NCI-H524 (cell line): ENCODE measurements at regions not wholly inside any gene's neighbourhood (a gene's known extent, or its start where the extent isn't known, plus 50 kb on each side); places are given as distances from the start of the nearest gene placed in this dataset.
"Not testable (repeated sequence)": the region's sequence is repeated elsewhere in the genome, so short reads cannot be mapped to it uniquely, and the experiment has no call there.

ENCODE experiments used
- DNase-seq, 2 experiments: peaks; one replicate each; lab custom pipeline; 2025; lab: John Stamatoyannopoulos, UW

DNA sequence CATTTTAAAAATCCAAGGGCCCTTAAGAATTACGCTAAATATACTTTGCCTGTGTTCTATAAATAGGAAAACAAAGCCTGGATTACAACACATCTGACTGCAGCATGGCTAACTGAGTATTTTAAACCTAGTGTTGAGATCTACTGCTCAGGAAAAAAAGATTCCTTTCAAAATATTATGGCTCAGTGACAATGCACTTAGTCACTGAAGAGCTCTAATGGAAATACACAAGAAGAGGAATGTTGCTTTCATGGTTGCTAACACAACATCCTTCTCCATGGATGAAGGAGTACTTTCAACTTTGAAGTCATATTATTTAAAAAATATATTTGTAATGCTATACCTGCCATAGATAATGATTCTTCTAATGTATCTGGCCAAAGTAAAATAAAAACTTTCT lies 248.3 kb upstream of the NEGR1 start:
- DNase-seq: no peak

DNA sequence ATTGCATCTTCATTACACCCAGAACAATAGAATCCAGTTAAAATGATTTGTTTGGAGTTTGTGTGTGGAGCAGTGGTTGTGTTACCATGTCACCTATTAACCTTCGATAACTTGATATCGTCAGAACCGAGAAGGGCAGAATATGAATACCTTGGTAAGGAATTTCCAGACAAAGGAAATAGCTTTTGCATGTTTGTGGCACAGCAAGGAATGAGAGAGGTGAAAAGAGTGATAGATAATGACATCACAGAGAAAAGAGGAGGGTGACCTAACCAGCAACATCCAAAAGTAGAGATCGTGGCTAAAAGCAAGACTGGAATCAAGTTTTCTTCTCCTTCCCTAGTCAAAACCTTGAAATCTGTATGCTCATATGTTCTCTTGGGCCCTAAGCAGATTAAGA lies 244.6 kb upstream of the NEGR1 start:
- peak in 1 of 2 experiments; percentile 17 for DNase-seq

DNA sequence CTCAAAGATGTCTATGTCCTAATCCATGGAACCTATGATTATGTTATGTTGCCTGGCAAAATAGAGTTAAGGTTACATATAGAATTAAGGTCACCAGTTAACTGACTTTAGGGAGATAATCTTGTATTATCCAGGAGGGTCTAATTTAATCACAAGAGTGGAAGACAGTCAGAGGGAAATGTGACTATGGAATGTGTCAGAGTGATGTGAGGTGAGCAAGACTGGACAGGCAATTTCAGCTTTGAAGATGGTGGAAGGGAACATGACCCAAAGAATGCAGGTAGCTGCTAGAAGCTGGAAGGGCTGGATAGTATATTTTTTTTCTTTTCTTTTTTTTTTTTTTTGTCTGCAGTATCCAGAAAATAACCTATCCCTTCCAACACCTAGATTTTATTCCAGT lies 241.7 kb upstream of the NEGR1 start:
- DNase-seq: no peak

DNA sequence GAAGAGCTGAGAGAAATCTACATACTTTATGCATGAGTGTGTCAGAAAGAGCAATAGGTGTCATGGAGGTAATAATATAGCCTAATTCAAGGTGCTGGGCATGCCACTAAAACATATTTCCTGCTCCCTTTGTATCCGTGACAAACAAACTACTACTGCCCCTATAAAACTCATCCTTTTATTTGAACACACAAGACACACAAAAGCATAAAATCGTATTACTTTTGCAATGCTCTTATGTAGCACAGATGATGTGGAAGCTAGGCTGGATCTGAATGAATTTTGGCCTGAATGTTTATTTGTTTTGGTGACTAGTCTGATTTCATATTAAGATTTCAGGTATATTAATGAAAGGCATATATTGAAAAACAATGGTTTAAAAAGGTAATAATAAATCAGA lies 239.3 kb upstream of the NEGR1 start:
- DNase-seq: no peak

DNA sequence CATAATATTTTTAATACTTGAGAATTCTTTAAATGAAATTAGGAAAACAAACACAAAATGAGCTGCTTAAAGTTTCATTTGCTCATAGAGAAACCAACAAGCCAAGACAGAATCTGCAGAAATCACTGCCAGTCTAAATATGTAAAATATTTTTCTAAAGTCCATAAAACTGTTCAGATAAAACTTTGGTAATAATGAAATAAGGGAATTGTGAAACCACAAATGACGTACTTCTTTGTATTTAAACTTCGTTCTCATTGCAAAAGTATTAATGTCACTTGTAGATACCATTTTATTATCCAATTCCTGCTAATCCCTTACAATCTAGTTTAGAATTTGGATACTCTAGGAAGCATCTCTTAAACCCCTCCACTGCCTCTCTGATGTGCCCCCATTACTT lies 234.5 kb upstream of the NEGR1 start:
- no peak for DNase-seq

DNA sequence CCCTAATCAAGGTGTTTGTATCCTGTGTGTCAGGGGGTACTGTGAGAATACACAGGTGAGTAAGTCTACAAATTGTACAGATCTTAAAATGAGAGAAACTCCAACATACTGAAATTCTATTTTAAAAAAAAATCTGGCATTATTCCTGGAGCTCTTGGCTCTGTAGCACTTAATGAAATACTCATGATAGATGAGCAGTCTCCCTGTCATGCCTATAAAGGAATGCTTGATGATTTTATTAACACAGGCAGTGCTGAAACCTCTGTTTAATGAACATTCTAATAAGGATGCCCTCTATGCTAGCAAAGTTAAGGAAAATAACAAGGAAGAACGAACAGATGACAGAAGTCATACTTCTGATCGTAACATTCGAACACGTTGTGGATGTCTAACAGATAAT lies 233.9 kb upstream of the NEGR1 start:
- no peak for DNase-seq

DNA sequence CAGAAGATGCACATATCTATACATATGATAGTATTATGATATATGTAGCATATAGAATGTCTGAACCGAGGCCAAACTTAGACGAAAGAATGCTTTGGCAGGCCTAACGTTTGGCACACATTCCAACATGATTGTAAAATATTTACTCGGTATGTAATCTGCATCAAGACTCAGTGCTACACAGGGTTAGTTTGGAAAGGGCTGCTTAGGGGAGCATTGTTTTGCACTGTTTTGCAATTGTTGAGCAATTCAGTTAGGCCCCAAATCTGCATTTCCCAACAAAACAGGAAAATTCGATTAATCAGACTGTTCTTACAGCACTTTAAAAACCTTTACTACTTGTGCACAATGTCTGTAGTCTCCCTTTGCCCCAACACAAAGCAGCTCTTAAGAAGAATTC lies 216.0 kb upstream of the NEGR1 start:
- no peak for DNase-seq

DNA sequence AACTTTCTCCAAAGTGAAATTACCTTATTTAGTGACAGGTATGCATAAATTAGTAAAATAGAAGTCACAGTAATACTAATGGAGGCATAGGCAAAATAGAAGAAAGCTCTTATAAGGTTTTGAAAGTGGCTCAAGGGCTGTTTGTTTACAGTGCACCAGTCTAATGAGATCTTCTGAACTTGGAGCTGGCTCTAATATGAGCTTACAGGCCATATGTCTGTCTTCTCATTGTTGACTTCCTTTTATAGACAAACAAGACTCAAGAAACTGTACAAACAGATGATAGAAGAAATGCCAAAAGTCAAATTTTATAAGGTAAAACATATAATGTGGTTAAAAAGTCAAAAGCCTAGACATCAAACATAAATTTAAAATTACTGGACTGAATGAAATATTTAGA lies 207.5 kb upstream of the NEGR1 start:
- DNase-seq: no peak

DNA sequence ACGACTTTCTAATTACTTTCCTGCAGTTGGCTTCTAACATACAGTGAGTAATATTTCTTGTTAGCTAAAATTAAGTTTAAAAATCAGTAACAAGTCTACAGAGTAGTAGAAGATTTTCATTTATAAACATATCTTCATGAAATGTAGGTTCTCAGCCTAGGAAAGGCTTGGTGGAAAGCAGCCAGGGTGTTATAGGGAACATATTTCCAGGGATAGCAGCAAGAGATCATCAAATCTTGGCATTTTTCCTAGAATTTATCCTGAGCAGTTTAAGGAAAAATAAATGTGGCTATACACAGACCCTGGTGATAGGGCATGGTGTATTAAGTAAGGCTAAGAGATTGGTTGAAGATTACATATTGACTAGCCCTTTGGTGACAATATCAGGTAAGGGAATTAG lies 203.5 kb upstream of the NEGR1 start:
- no peak for DNase-seq

DNA sequence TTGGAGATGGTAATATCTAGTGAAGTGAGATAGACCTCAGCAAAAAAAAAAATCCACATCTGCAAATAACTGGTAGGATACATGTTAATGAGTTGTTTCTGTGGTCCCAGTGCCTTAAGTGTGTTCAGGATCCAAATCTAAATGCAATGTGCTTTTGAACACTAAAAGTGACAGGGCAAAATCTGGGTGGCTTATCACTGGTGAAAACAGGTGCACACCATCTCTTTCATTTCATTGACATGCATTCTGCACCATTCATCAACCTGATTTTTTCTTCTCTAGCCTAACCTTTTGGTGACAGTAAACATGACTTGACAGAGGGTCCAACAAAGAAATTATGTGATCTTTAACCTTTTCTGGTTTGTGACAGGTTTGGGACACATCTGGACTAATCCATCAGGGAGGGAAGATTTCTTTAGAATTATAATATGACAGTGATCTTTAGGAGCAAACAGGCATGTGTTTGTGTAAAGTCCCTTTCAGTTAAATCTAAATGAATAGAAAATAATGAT lies 201.6 kb upstream of the NEGR1 start:
- DNase-seq: no peak

DNA sequence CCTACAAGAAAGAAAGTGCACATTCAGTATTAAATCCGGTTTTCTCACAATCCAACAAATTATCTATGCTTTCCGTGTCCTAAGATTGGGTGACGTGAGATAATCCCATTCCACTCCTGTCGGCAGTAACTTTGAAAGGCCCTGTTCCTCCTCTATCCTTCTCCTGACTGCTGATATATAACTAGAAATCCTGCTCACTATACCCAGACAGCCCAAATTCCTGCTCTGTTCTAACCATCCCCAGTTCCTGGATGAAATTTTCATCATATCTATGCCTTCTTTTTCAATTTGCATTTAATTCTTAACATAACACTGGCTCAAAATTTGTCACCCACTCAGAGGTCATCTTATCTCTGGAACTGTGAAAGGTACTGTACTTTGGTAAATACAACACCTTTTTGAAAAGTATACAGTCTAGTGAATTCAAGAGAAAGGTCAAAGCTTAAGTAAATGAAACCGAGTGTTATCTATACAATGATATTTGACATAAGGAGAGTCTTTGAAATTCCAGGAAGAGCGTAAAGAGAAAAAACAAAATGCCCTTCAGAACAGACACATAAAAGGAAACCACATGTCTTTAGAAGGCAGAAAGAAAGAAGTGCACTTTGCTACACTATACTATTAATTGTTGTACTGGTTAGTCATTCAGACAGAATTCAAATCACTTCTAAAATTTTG lies 200.5 kb upstream of the NEGR1 start:
- DNase-seq: no peak

DNA sequence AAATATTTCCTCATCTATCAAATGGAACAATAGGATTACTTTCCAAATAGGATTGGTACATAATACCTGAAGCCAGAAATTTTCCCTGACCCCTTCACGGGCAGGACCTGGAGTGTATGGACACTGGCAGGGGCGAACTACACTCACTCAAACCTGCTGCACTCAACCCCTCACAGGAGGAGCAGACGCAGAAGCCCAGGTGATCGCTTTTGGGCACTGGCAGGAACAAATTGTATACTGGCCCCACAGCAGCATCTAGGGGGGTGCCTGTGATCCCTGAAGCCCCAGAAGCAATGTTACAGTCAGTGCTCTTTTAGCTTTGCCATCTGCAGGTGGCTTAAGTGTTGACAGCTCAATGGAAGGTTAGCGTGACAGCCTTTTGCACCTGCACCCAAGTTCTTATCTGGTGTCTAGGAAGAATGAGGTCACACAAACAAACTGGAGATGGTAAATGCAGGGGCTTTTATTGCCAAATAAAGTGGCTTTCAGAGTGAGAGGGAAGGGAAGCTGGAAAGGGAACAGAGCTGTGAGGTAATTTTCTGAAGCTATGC lies 199.2 kb upstream of the NEGR1 start:
- DNase-seq: no peak

DNA sequence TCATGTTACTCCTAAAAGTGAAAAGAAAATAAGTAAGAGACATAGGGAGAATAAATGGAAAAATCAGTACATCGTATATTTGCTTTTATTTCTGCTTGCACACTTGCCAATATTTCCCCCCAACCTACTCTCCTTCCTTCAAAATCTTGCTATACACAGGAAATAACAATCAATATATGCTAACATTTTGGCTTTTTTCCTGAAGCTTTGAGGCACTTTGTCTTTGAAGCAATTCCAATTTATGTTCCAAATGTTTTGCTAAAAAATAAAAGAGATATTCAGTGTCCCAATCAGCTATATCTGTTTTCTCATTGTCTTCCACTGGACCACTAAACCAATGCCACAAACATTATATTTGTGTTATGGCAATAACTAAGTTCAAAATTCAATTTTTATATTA lies 184.0 kb upstream of the NEGR1 start:
- DNase-seq: no peak

DNA sequence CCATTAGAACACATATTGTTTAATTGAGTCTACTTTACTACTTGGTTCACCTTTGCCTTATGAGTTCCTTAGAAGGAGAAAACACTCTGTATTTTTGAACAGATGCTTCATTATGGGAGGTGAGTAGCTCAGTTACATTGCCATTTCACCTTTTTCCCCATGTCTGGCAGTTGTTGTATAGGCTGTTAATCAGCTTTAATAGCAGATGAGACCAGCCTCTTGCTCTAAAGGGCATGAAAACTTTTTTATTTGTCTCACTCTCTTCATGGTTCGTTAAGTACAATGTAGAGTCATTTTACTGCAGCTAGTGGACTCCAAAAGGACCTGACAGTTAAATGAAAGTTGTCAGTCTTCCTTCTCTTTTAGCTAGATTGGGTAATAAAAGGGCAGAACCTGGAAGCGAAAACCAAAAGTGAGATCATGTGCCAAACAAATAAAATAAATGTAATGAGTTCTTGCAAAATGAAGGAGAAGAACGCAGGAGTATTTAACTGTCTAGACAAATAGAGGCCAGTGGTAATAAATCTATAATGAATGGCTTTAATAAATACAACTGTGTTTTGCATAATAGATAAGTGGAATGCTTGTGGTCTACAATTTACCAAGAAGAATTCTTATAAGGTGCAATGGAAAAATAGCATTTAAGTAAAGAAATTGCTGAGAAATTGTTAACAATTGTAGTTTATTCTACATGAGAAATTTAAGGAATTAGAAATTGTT lies 180.0 kb upstream of the NEGR1 start:
- DNase-seq: no peak

DNA sequence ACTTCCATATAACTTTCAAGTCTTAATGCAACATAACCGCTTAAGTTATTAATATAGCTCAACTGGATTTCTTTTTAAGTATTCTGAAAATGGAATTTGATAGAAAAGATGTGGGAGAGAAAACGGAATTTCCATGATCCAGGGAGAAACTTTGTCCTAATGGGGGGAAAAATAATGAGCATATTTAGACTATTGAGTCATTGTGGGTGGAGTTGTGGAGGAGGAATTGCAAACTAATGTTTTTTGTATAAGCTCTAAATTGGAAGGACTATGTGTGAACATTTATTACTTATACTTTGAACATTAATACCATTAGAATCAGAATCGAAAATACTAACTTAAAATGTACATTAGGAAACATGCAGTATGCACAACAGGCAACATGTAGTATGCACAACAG lies 159.9 kb upstream of the NEGR1 start:
- DNase-seq: no peak

DNA sequence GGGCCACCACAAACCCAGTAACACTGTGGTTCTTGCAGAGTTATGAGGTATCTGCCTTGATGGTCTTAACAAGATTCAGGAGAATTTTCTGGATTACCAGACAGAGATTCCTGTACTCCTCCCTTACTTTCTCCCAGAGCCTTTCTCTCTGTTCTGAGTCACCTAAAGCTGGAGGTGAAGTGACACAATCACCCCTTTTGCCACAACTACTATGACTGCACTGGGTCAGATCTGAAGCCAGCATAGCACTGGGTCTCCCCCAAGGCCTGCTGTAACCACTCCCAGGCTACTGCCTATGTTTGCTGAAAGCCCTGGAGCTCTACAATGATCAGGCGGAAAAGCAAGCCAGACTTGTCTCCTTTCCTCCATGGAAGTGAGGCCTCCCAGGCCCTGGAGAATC lies 156.7 kb upstream of the NEGR1 start:
- no peak for DNase-seq

DNA sequence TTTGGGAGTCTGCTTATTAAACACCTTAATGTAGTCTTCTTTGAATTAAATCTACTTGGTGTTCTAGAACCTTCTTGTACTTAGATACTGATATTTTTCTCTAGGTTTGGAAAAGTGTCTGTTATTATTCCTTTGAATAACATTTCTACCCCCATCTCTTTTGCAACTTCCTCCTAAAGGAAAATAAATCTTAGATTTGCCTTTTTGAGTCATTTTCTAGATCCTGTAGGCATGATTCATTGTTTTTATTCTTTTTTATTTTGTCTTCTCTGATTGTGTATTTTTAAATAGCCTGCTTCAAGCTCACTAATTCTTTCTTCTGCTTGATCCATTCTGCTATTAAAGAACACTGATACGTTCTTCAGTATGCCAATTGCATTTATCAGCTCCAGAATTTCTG lies 155.9 kb upstream of the NEGR1 start:
- no peak for DNase-seq

DNA sequence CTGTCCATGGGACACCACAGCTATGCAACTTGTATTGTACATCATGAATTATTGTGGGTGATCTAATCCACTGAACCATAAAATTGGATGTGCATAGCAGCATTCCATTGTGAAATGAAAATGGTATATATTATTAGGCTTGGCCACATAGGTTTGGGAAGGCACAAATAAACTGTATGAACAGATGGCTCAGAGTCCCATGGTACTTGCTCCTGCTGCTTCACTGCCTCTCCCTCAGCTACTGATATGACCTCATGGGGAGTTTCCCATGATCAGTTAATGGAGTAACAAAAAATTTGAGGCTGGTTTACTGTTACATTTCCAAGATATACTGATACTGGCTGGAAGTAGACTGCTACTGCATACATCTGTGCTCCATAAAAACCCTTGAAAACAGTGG lies 152.7 kb upstream of the NEGR1 start:
- DNase-seq: peak in 1 of 2 experiments; percentile 53

DNA sequence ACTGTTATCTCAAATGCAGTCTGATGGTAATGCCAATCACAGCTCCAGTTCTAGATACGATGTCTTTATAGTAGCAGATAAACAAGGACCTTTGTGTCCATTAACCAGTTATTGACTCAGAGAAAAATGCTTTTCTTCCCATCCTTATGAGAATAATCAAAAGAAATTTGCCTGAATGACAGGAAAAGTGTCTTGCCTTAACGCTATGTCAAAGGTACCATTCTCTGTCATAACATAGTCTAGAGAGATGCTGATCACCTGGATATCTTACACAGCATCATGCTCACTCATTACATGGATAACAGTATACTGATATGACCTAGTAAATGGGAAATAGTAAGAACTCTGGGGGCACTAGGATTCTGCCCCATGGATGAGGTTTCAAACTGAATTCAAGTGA lies 151.7 kb upstream of the NEGR1 start:
- no peak for DNase-seq

DNA sequence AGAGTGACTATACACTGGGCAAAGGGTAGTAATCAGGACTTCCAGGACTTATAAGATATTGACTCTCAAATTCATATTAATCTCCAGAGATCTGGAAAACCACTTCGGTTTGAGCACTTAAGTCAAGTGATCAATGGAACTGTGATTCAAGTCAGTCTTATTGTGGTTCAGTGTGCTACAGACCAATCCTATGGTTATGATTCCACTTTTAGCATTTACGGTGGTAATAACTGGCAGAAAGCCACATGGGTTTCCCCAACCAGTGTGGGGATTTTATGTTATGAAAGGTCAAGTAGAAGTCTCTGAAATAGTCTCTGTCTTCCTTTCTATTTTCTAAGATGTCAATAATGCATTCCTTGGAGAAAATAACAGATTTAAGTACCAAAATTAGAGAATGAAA lies 151.3 kb upstream of the NEGR1 start:
- DNase-seq: no peak

DNA sequence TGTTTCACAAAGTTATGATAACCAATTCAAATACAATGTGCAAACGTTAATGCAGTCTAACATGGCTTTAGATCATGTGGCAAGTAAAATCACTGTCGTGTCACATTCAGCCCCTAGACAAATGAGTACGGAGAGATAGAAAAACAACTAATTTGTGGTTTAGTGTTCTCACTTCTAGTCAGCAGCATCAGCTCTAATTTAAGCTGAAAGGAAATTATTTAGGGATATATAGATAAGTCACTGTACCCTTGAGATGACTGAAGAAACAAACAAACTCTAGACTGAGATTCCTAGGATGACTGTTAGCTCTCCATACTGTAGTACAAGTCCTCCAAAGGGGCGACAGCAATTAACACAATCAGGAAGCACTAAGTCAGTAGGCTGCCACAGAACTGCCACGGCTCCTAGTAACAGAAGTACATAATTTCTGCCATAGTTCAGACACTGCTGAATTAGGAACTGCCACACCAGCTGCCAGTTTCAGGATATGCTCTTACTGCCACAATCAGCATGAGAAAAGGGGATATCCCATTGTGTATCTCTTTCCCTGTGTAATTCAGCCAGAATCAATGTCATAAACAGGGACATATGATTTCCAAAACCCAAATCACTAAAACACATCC lies 150.4 kb upstream of the NEGR1 start:
- DNase-seq: no peak

DNA sequence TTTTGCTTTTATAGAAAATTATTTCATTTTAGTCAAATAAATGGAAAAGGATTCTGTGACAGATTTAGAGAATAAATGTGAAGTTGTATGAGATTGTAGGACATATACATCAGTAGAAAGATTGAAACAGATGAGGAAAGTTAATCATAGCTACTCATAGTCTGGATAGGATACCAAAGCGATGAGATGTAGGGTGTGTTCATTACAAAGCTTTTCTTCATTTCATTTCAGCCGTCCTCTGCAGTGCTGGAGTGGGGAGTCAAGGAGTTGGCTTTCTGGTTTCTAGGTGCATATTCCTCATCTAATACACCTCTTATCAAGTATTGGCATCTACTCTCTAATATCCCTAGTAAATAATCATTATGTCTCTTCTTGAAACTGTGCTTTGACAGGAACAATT lies 149.5 kb upstream of the NEGR1 start:
- DNase-seq: no peak

DNA sequence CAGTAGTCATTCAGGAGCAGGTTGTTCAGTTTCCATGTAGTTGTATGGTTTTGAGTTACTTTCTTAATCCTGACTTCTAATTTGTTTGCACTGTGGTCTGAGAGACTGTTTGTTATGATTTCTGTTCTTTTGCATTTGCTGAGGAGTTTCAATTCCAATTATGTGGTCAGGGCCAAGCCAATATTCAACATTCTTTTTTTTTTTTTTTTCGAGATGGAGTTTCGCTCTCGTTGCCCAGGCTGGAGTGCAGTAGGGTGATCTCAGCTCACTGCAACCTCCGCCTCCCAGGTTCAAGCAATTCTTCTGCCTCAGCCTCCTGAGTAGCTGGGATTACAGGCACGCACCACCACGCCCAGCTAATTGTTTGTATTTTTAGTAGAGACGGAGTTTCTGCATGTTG lies 145.9 kb upstream of the NEGR1 start:
- DNase-seq: not testable (repeated sequence)
